Neural progenitor cell (in vitro differentiated cells): ENCODE measurements at regions not wholly inside any gene's neighbourhood (a gene's known extent, or its start where the extent isn't known, plus 50 kb on each side); places are given as distances from the start of the nearest gene placed in this dataset.

Experiments
- DNase-seq: peaks from one replicate; pipeline ENCODE4 v3.0.0-alpha.2; 2016; ENCODE audit warnings: low spot score
- H2AFZ ChIP-seq: fragments of 200-600 bp; sonication (generic); replicated peaks from 2 replicates; pipeline ENCODE4 v1.6.1; 2016; ENCODE audit warnings: antibody characterized with exemption
- H3F3A ChIP-seq: fragments of 200-600 bp; sonication (generic); 2 replicates; pipeline ENCODE4 v1.6.1; 2016; ENCODE audit warnings: antibody characterized with exemption, low read depth
- H3K27ac ChIP-seq: fragments of 200-600 bp; sonication (generic); 2 replicates; pipeline ENCODE4 v1.5.1; 2016; ENCODE audit warnings: mild to moderate bottlenecking
- H3K27me3 ChIP-seq: fragments of 200-600 bp; sonication (generic); 2 replicates; pipeline ENCODE4 v1.6.1; 2016; ENCODE audit warnings: mild to moderate bottlenecking, moderate library complexity
- H3K36me3 ChIP-seq: fragments of 200-600 bp; sonication (generic); 2 replicates; pipeline ENCODE4 v1.5.1; 2016
- H3K4me1 ChIP-seq: fragments of 200-600 bp; sonication (generic); 2 replicates; pipeline ENCODE4 v1.6.1; 2016; ENCODE audit warnings: mixed run types
- H3K4me2 ChIP-seq: fragments of 200-600 bp; sonication (generic); 2 replicates; pipeline ENCODE4 v1.6.1; 2016
- H3K4me3 ChIP-seq: fragments of 200-600 bp; sonication (generic); 2 replicates; pipeline ENCODE4 v1.5.1; 2016
- H3K79me2 ChIP-seq: fragments of 200-600 bp; sonication (generic); 2 replicates; pipeline ENCODE4 v1.6.1; 2016; ENCODE audit warnings: low read depth
- H3K9ac ChIP-seq: fragments of 200-600 bp; sonication (generic); 2 replicates; pipeline ENCODE4 v1.6.1; 2016
- H3K9me3 ChIP-seq: fragments of 200-600 bp; sonication (generic); 2 replicates; pipeline ENCODE4 v1.5.1; 2016; ENCODE audit warnings: low read depth
- H4K20me1 ChIP-seq: fragments of 200-600 bp; sonication (generic); 2 replicates; pipeline ENCODE4 v1.6.1; 2016; ENCODE audit warnings: low read depth
- H3K27ac Mint-ChIP-seq: 3 replicates; pipeline ENCODE4 v1.8.0; 2021; ENCODE audit warnings: mixed read lengths
- H3K27me3 Mint-ChIP-seq: 2 replicates; pipeline ENCODE4 v1.8.0; 2022; ENCODE audit warnings: low read depth, mild to moderate bottlenecking, inconsistent platforms, moderate library complexity, mixed read lengths; ENCODE audit not compliant: insufficient read depth
- H3K36me3 Mint-ChIP-seq: 3 replicates; pipeline ENCODE4 v1.8.0; 2021; ENCODE audit warnings: mixed read lengths
- H3K4me1 Mint-ChIP-seq: 3 replicates; pipeline ENCODE4 v1.8.0; 2021; ENCODE audit warnings: mixed read lengths
- H3K4me3 Mint-ChIP-seq: 3 replicates; pipeline ENCODE4 v1.8.0; 2021; ENCODE audit warnings: mild to moderate bottlenecking, moderate library complexity, mixed read lengths
- H3K9me3 Mint-ChIP-seq: 3 replicates; pipeline ENCODE4 v1.8.0; 2020; ENCODE audit warnings: mixed read lengths
- EZH2 ChIP-seq: fragments of 200-600 bp; sonication (generic); IDR thresholded peaks from 2 replicates; pipeline ENCODE4 v1.6.1; 2017; ENCODE audit warnings: antibody characterized with exemption, mild to moderate bottlenecking, moderate library complexity
- EZH2phosphoT487 ChIP-seq: fragments of 200-600 bp; sonication (generic); IDR thresholded peaks from 2 replicates; pipeline ENCODE4 v1.6.1; 2017; ENCODE audit warnings: antibody characterized with exemption
- TF ChIP-seq, protein P1 (sequence below): fragments of 200-600 bp; sonication (generic); IDR thresholded peaks from 2 replicates; pipeline ENCODE4 v1.5.1; 2017; ENCODE audit warnings: antibody characterized with exemption, mild to moderate bottlenecking

GRCh38 chr1:221431961-221432360 lies 309.9 kb downstream of the DUSP10 start:
- H3K9ac ChIP-seq: no peak overlapping the region
- TF ChIP-seq, protein P1, sequence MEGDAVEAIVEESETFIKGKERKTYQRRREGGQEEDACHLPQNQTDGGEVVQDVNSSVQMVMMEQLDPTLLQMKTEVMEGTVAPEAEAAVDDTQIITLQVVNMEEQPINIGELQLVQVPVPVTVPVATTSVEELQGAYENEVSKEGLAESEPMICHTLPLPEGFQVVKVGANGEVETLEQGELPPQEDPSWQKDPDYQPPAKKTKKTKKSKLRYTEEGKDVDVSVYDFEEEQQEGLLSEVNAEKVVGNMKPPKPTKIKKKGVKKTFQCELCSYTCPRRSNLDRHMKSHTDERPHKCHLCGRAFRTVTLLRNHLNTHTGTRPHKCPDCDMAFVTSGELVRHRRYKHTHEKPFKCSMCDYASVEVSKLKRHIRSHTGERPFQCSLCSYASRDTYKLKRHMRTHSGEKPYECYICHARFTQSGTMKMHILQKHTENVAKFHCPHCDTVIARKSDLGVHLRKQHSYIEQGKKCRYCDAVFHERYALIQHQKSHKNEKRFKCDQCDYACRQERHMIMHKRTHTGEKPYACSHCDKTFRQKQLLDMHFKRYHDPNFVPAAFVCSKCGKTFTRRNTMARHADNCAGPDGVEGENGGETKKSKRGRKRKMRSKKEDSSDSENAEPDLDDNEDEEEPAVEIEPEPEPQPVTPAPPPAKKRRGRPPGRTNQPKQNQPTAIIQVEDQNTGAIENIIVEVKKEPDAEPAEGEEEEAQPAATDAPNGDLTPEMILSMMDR: no peak
- TF ChIP-seq EZH2 (no peak), EZH2phosphoT487 (no peak)
- H3K36me3 ChIP-seq: no peaks in the 10 kb centered on the region
- H3K4me3 Mint-ChIP-seq: no peak overlapping the region
- no peak for DNase-seq
- H3K36me3 Mint-ChIP-seq: no peaks in the 10 kb centered on the region
- no peaks in the 10 kb centered on the region for H3K27me3 ChIP-seq
- H3K4me2 ChIP-seq: no peak overlapping the region
- no peaks in the 10 kb centered on the region for H3K4me1 ChIP-seq
- no peaks in the 10 kb centered on the region for H3F3A ChIP-seq
- H3K27ac Mint-ChIP-seq: no peak overlapping the region
- H2AFZ ChIP-seq: no peak overlapping the region
- no peak overlapping the region for H3K4me3 ChIP-seq
- no peaks in the 10 kb centered on the region for H4K20me1 ChIP-seq
- peaks cover 5% of the 10 kb centered on the region for H3K27me3 Mint-ChIP-seq
- H3K9me3 Mint-ChIP-seq: no peaks in the 10 kb centered on the region
- H3K4me1 Mint-ChIP-seq: no peaks in the 10 kb centered on the region
- H3K27ac ChIP-seq: no peak overlapping the region
- no peaks in the 10 kb centered on the region for H3K9me3 ChIP-seq
- H3K79me2 ChIP-seq: no peaks in the 10 kb centered on the region

DNA sequence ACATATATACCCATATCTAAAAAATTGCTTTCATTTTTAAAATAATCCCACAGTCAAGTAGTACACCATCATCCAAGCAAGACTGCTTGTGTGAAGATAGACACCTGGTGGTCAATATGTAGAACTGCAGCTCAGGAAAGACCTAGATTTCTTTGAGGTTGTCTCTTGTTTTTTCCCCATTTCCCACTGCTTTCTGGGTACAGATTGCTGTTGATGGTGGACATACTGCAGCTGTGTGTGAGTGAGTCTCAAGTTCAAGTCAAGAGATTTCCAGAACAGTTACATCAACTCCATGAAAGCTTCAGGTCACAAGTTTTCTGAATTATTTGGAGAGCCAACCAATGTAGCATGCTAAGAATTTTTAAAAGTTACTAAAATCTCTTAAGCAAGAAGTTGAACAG lies 306.4 kb downstream of the DUSP10 start:
- H3K4me1 ChIP-seq: no peaks in the 10 kb centered on the region
- peak; percentile 46 for DNase-seq
- no peaks in the 10 kb centered on the region for H3K9me3 Mint-ChIP-seq
- H2AFZ ChIP-seq: no peak overlapping the region
- H4K20me1 ChIP-seq: no peaks in the 10 kb centered on the region
- no peak overlapping the region for H3K9ac ChIP-seq
- H3K4me3 ChIP-seq: no peak overlapping the region
- no peak overlapping the region for H3K4me2 ChIP-seq
- H3K36me3 ChIP-seq: no peaks in the 10 kb centered on the region
- no peak overlapping the region for H3K27ac Mint-ChIP-seq
- H3K27me3 ChIP-seq: no peaks in the 10 kb centered on the region
- no peak overlapping the region for H3K27ac ChIP-seq
- H3K79me2 ChIP-seq: no peaks in the 10 kb centered on the region
- H3K27me3 Mint-ChIP-seq: peaks cover 5% of the 10 kb centered on the region
- no peaks in the 10 kb centered on the region for H3K9me3 ChIP-seq
- TF ChIP-seq EZH2phosphoT487 (no peak), EZH2 (no peak)
- TF ChIP-seq, protein P1: peak; percentile 93
- no peak overlapping the region for H3K4me3 Mint-ChIP-seq
- no peaks in the 10 kb centered on the region for H3F3A ChIP-seq
- no peaks in the 10 kb centered on the region for H3K36me3 Mint-ChIP-seq
- peaks cover 10% of the 10 kb centered on the region for H3K4me1 Mint-ChIP-seq

- no peak overlapping the region for H3K4me3 Mint-ChIP-seq
- H3K4me1 Mint-ChIP-seq: peaks cover 17% of the 10 kb centered on the region
- no peak overlapping the region for H3K4me3 ChIP-seq
- H3K36me3 Mint-ChIP-seq: no peaks in the 10 kb centered on the region
- no peak overlapping the region for H3K4me2 ChIP-seq
- peaks cover 3% of the 10 kb centered on the region for H3K4me1 ChIP-seq
- no peaks in the 10 kb centered on the region for H3K36me3 ChIP-seq
- no peaks in the 10 kb centered on the region for H3K79me2 ChIP-seq
- no peaks in the 10 kb centered on the region for H3K9me3 ChIP-seq
- H3K27me3 Mint-ChIP-seq: peaks cover 5% of the 10 kb centered on the region
- no peak overlapping the region for H3K27ac ChIP-seq
- no peak for DNase-seq
- H3F3A ChIP-seq: no peaks in the 10 kb centered on the region
- no peaks in the 10 kb centered on the region for H4K20me1 ChIP-seq
- no peak overlapping the region for H3K27ac Mint-ChIP-seq
- TF ChIP-seq EZH2phosphoT487 (no peak), EZH2 (no peak)
- TF ChIP-seq, protein P1: no peak
- H3K9ac ChIP-seq: no peak overlapping the region
- H3K9me3 Mint-ChIP-seq: no peaks in the 10 kb centered on the region
- H3K27me3 ChIP-seq: no peaks in the 10 kb centered on the region
- no peak overlapping the region for H2AFZ ChIP-seq
Measured at GRCh38 chr1:221437171-221437570, 304.7 kb downstream of the DUSP10 start.

DNA sequence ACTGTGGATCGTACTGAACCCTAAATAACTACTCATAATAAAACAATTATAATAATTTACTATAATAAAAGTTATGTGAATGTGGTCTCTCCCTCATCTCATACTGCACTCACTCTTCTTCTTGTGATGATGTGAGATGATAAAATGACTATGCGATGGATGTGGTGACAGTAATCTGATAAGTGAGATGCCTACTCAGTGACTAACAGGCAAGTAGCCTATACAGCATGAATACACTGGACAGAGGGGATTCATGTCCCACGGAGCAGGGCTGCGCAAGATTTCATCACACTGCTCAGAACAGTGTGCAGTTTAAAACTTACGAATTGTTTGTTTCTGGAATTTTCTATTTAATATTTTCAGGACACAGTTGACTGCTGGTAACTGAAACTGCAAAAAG lies 304.0 kb downstream of the DUSP10 start:
- no peaks in the 10 kb centered on the region for H3F3A ChIP-seq
- H3K9me3 ChIP-seq: no peaks in the 10 kb centered on the region
- no peak overlapping the region for H2AFZ ChIP-seq
- no peak overlapping the region for H3K4me3 ChIP-seq
- H3K9ac ChIP-seq: no peak overlapping the region
- H3K36me3 Mint-ChIP-seq: no peaks in the 10 kb centered on the region
- no peaks in the 10 kb centered on the region for H3K36me3 ChIP-seq
- no peaks in the 10 kb centered on the region for H4K20me1 ChIP-seq
- H3K4me1 Mint-ChIP-seq: peaks cover 20% of the 10 kb centered on the region
- H3K9me3 Mint-ChIP-seq: no peaks in the 10 kb centered on the region
- H3K4me3 Mint-ChIP-seq: no peak overlapping the region
- peaks cover 2% of the 10 kb centered on the region for H3K27me3 Mint-ChIP-seq
- H3K27ac ChIP-seq: no peak overlapping the region
- H3K79me2 ChIP-seq: no peaks in the 10 kb centered on the region
- H3K4me1 ChIP-seq: peaks cover 8% of the 10 kb centered on the region
- H3K27ac Mint-ChIP-seq: no peak overlapping the region
- H3K4me2 ChIP-seq: no peak overlapping the region
- H3K27me3 ChIP-seq: no peaks in the 10 kb centered on the region
- DNase-seq: no peak
- TF ChIP-seq, protein P1: no peak
- TF ChIP-seq EZH2phosphoT487 (no peak), EZH2 (no peak)
